Breast epithelium (tissue), 3 donors: ENCODE measurements at regions not wholly inside any gene's neighbourhood (a gene's known extent, or its start where the extent isn't known, plus 50 kb on each side); places are given as distances from the start of the nearest gene placed in this dataset.

Experiments
- CTCF ChIP-seq, 3 donors: fragments of 450-650 bp; IDR thresholded peaks; one replicate each; pipeline ENCODE4 v1.5.1; 2016 to 2017; ENCODE audit warnings: antibody characterized with exemption in 3 of 3, mild to moderate bottlenecking in 3 of 3, moderate library complexity in 3 of 3
- POLR2AphosphoS5 ChIP-seq, 3 donors: sonication (generic); formaldehyde crosslinking; IDR thresholded peaks; one replicate each; pipeline ENCODE4 v1.6.1; 2017; ENCODE audit warnings: antibody characterized with exemption in 3 of 3

GRCh38 chr7:33789871-33790630 is 115.3 kb upstream of the BMPER start:
- TF ChIP-seq CTCF (IDR thresholded peaks at IDR 0.05) = no peak
- TF ChIP-seq POLR2AphosphoS5 (IDR thresholded peaks at IDR 0.05) = no peak
